Left renal cortex interstitium (tissue), 4 donors: ENCODE measurements at regions not wholly inside any gene's neighbourhood (a gene's known extent, or its start where the extent isn't known, plus 50 kb on each side); places are given as distances from the start of the nearest gene placed in this dataset.
A peak's percentile ranks its signal among the peaks of the same experiment; 100 is the strongest.

Source experiments
- DNase-seq, 4 donors: peaks; one replicate each; pipeline ENCODE4 v3.0.0-alpha.2; 2013; ENCODE audit warnings: low read depth in 4 of 4, low spot score in 2 of 4, missing footprints in 1 of 4

DNA sequence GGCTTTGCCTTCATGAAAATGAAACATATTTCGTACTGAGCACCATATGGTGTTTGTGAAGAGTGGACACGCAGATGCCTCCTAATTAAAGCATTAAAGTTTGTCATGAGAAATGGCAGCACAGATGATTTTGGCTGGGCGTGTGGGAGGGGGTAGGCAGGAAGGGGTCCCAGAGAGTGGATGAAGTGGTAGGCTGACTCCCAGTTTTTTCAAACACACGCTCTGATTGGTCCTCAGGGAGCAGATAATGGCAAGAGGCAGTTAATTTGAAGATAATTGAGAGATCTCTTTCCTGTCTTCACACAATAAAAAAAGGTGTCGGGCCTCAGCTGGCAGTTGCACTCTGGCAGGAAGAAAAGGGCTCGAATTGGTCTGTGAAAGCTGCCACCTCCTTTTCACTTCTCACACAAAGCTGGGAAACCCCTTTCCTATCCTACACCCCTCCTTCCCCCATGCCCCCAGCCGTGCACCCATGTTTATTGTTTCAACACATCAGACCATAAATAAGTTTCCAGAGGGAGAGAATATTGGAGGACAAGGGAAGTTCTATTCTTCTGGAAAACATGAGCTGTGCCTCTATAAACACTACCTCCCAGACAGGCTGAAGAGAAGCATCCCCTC is 429.6 kb downstream of the ARHGEF28 start:
- no peak for DNase-seq

DNA sequence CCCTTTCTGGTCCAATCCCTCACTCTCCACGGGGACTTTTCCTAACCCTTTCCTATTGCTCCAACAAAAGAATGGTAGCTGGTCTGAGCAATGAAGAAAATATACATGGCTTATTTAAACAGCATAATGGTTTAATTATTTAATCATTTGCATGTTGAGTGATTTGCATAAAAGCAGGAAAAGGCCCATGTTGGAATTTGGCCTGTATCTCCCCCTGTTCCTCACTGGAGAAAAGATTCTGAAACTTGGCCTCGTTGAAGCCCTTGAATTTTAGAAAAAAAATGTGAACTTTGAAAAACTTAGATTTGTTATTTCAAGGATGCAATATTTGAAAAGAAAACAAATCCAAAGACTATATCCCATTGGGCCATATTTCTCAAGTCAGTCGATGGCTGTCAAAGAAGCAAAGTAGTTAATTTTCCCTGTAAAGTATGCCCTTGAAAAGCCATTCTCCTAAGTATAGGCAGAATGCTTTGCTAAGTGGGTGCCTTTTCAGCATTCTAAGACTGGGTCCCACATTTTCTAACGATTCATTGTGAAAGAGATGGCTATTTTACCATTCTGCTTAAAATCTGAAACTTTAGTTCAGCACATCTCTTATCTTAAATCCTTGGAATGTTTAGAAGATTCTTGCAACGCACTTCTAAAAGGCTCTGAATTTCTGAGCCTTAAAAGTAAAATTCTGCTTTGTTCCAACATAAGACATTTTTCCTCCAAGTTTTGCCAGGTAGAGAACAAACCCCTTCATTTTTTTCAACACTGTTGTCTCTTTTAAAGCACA is 428.8 kb downstream of the ARHGEF28 start:
- no peak for DNase-seq

DNA sequence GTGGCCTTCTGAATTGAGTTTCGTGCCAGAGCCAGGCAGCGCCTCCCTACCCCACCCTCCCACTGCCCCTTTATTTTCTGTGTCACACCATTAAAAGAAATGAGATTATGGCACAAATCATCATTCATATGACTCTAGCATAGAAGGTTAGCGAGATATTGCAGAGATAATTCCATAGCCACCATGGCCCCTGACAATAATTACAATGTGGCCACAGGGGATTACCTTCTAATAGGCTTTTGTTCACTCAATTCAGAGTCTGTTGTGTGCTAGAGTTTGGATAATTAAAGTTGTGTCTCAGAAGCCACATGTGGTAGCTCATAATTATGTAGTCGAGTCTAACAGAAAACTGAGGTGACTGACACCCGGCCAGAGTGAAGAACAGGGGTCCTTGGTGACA is 428.1 kb downstream of the ARHGEF28 start:
- DNase-seq = no peak

DNA sequence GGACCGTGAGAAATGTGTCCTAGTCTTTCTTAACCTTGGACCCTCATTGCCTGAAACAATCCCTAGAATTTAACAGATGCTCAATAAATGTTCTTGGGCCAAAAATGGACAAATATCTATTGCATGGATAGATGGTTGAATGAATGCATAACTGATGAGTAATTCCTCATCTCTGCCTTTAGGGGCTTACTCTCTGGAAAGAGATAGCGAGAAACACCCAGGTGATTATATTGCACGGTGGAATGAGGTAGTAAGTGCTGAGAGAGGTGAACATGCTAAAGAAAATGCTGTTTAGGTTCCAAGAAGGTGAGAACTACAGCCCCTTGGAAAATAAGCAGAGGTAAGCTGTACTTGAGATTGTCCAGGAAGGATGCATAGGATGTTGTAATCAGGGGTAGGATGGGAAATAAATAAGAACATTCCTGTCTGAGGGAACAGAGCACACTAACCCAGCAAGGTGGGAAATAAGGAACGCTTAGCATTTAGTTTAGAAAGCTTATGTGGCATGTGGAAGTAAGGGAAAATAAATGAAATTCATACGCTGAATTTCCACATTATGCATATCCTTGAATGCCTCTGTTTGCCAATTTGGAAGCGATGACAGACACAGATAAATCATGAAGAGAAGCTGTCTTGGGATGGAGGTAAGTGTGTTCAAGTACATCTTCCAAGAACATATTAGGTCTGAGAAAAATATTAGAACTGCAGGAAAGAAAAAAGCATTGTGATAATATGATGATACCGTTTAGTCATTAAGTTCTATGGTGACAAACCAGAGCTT is 426.6 kb downstream of the ARHGEF28 start:
- no peak for DNase-seq

DNA sequence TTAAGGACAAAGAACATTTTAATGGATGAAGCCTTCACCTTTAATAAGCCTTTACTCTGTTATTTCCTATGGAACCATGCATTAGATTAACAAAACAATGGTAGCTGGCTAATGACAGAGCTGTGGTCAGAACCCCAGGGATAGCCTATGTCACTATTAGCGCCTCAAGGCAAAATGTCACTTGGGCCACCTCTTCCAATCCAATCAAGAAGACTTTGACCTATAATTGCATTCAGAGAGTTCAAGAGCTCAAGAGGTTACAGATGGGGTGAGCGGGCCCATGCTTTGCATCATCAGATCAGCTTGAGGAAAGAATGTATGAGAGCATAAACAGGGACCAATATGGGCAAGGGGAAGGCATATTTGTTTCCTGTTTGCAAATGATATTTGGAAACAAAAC is 425.1 kb downstream of the ARHGEF28 start:
- DNase-seq = no peak

GRCh38 chr5:74044936-74045335 is 418.9 kb downstream of the ARHGEF28 start:
- no peak for DNase-seq

DNA sequence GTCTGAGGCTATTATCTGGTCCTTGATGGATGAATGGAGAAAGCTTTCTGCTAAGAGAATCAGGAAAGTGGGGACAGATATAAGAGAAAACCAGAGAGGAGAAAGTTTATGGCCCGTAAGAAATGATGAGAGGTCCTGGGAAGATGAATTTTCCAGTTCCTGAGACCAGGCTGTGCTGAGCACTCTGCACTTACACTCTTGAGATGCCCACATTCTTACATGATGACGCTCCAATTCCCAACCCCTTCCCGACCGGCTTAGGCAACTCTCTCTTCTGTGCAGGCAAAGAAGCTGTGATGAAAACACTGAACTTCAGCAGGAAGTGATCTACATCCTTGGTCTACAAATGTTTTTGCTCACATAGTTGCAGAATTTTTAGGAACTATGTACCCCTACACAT is 417.0 kb downstream of the ARHGEF28 start:
- DNase-seq = no peak

- DNase-seq = no peak
Measured at GRCh38 chr5:74042559-74042958, 416.6 kb downstream of the ARHGEF28 start.

GRCh38 chr5:74041913-74042312 is 415.9 kb downstream of the ARHGEF28 start:
- no peak for DNase-seq

GRCh38 chr5:74040811-74041491 is 415.0 kb downstream of the ARHGEF28 start:
- no peak for DNase-seq

DNA sequence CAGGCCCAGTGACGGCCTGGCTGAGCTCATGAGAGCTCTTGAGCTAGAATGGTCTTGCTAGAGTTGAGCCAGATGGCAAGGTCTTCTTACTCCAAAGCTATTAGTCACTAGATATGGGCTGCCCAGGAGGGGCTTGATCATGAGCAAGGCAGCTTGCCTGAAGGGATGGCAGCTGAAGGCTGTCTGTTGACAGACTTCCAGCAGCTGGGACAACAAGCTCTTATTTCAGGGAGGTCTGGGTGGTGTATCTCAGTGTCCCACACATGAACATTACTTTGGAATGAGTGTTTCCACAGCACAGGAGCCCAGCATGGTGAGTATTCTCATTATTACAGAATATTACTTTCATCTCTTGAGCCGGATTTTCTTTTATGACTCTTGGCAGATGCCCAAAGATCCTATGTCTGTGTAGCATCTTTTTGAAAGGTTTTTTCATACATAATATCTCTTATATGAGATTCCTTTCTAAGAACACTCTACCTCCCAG is 414.1 kb downstream of the ARHGEF28 start:
- DNase-seq = peak in 1 of 4 donors; percentile 49

- DNase-seq = no peak
Measured at GRCh38 chr5:74037321-74037720, 411.3 kb downstream of the ARHGEF28 start.

- peak in 1 of 4 donors; percentile 47 for DNase-seq
Measured at GRCh38 chr5:74035521-74035937, 409.5 kb downstream of the ARHGEF28 start.

DNA sequence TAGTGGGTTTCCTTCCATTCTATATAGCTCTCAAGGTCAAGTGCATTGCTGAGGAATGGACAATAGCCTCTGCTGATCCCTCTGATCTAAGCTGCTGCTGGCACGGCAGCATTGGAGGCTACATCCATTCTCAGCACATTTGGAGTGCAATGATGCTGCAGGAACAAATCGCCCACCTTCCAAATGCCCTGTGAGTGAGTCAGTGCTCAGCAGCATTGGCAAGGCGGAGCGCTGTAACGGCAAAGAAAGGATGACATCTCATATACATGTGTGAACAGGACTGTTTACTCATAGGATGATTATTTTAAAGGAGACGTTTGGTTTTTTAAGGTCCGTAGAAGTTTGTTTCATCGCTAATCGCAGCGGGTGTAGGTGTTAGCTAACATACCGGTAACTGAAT is 408.7 kb downstream of the ARHGEF28 start:
- DNase-seq = no peak

GRCh38 chr5:74032617-74033016 is 406.6 kb downstream of the ARHGEF28 start:
- DNase-seq = no peak

- no peak for DNase-seq
Measured at GRCh38 chr5:74031536-74031935, 405.5 kb downstream of the ARHGEF28 start.

DNA sequence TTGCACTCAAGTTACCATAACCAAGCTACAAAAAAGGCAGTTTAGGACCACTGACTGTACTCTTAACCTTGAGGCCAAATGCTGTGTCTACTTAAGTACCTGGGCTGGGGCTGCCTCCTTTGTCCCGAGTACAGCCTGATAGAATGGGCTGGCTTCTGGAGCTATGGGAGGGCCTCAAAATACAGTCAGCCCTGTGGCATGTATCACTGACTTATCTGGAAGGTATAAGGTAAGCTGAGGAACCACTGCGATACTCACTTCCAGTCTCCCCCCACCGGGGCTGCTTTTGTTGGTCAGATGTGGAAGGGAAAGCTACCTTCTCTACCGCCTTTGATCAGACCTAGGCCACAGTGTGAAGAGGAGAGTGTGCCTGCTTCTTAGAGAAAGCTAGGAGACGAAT is 404.8 kb downstream of the ARHGEF28 start:
- DNase-seq = no peak

DNA sequence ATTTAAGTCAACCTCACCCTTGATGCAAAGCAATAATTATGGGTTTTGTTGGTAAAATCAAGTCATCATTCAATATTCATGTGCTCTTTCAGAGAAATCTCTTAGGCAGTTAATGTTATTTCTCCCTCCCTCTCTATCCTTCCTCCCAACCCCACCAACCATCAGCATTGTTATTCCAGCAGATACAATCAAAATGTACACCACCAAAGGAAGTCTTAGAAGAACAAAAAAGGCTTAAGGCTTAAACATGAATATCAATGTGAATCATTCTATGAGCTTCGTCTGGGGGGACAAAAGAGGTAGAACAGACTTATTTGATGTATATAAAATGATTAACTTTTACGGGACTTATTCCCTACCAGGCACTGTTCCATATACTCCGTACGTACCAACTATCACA is 404.4 kb downstream of the ARHGEF28 start:
- DNase-seq = no peak

- DNase-seq = no peak
Measured at GRCh38 chr5:74028976-74029375, 403.0 kb downstream of the ARHGEF28 start.

DNA sequence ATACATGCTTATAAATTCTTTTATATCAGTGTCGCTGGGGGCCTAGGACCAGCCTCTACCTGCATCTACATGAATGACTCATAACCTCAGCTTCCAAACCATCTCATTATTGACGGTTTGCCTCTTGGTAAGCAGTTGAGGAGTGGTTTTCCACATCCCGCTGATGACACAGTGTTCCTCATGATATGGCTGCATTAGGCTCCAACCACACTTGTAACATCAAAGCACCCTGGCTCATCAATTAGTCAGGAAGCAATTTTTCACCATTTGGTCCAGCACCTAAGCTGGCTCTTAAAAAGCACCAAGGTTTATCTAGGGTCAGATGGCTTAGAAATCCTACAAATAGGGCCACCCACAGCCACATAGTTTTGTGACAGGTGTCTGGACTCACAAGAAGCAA is 402.4 kb downstream of the ARHGEF28 start:
- no peak for DNase-seq
